CD4-positive, alpha-beta T cell treated with Interleukin-1 beta for 1 hour (primary cell): ENCODE measurements at regions not wholly inside any gene's neighbourhood (a gene's known extent, or its start where the extent isn't known, plus 50 kb on each side); places are given as distances from the start of the nearest gene placed in this dataset.
"Not testable (repeated sequence)": the region's sequence is repeated elsewhere in the genome, so short reads cannot be mapped to it uniquely, and the experiment has no call there.

Experiments
- DNase-seq, 2 donors: peaks; one replicate each; pipeline ENCODE4 v3.0.0-alpha.2; 2020 to 2022

DNA sequence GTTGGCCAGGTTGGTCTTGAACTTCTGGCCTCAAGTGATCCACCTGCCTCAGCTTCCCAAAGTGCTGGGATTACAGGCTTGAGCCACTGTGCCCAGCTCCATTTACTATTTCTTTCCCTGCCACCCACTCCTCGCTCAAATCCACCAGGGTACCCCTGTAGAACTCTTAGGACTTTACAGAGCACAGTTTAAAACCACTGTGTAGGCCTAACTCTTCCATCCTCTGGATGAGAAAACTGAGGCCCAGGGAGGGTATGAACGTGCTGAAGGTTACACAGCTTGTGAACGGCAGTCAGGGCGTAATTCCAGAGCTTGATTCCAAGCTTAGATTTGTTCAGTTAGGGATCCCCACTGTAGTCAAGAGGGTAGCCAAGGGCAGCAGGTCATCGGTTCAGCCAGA lies 309.1 kb downstream of the GOLGA6L6 start:
- not testable (repeated sequence) for DNase-seq

GRCh38 chr15:20230656-20231055 lies 310.9 kb downstream of the GOLGA6L6 start:
- not testable (repeated sequence) for DNase-seq

DNA sequence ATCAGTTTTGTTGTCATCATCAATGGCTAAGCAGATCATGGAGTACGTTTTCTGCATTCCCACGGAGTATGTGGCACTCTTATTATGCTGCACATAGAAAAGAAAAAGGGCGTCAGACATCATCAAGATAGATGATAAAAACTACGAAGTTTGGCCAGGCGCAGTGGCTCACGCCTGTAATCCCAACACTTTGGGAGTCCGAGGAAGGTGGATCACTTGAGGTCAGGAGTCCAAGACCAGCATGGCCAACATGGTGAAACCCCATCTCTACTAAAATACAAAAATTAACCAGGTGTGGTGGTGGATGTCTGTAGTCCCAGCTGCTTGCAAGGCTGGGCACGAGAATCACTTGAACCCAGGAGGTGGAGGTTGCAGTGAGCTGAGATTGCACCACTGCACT lies 312.8 kb downstream of the GOLGA6L6 start:
- DNase-seq, result not testable (repeated sequence)

- DNase-seq, result peak in 1 of 2 donors; percentile 25
Measured at GRCh38 chr15:20227119-20227853, 314.3 kb downstream of the GOLGA6L6 start.

DNA sequence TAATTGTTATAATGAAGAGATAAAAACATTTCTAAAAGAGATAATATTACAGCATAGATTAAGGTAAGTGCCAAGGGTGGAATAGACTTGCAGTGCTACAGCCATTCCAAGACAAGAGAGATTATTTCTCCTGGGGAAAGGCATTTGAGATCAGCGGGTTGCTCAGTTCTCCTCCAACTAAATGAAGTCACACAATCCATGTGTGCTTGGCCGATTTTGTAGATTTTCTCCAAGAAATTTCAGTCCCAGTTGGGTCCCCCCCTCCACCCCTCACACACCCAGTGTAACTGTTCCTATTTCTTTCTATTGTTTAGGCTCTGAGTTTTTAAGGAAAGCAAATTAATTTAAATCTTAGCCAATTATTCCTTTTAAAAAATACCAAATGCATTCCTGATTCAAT lies 315.1 kb downstream of the GOLGA6L6 start:
- not testable (repeated sequence) for DNase-seq

DNA sequence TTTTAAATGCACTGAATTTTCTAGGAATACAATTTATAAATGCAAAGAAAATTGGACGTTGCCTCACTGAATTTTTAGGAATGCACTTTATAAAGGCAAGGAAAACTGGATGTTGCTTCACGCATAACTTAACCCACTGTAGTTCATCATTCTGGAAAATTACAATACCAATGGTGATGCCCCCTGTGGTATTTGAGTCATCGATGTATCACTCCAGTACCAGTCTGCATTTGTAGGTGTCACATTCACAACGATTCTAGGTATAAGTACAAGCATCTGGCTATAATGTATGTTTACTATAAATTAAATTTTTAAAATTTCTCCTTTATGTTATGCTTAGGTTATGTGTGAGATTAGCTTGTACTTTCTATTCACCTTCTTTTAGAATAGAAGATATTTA lies 320.5 kb downstream of the GOLGA6L6 start:
- not testable (repeated sequence) for DNase-seq

GRCh38 chr15:20219171-20219570 lies 322.4 kb downstream of the GOLGA6L6 start:
- DNase-seq, result not testable (repeated sequence)

GRCh38 chr15:20215700-20216099 lies 325.9 kb downstream of the GOLGA6L6 start:
- DNase-seq, result not testable (repeated sequence)

GRCh38 chr15:20214101-20214500 lies 327.5 kb downstream of the GOLGA6L6 start:
- not testable (repeated sequence) for DNase-seq

DNA sequence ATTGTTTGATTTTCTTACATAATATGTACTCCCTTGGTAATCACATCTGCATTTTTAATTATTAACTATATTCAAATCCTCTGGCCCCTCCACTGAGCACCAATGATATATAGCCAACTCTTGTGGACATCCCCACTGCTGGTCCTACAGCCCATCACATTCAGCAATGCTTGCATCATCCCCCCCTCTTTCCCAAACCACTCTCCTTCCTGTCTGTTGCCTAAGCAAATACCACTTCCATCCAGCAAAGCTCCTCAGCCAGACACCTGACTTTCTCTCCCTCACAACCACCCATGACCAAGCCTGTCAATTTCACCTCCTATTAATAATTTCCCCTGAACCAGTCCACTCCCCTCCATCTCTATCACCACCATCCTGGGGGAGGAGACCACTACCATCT lies 330.1 kb downstream of the GOLGA6L6 start:
- DNase-seq, result not testable (repeated sequence)

- DNase-seq, result not testable (repeated sequence)
Measured at GRCh38 chr15:20209973-20210372, 331.6 kb downstream of the GOLGA6L6 start.

GRCh38 chr15:20207607-20208006 lies 334.0 kb downstream of the GOLGA6L6 start:
- not testable (repeated sequence) for DNase-seq

DNA sequence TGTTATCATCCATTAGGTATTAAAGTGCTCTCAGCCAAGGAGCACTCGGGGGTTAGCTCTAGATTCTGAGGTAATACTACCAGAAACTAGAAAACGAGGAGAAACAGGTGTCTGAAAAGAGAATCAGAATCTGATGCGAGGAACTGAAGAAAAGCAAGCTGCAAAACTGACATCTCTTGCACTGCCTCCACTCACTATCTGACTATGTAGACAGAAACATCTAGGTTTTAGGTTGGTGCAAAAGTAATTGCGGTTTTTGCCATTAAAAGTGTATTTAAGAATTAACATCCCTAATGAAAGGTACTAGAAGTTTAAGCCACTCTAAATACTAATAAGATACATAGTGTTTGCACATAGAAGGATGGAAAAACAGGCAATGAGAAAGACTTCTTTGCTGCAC lies 334.4 kb downstream of the GOLGA6L6 start:
- DNase-seq, result not testable (repeated sequence)

GRCh38 chr15:20204177-20204866 lies 337.3 kb downstream of the GOLGA6L6 start:
- not testable (repeated sequence) for DNase-seq

DNA sequence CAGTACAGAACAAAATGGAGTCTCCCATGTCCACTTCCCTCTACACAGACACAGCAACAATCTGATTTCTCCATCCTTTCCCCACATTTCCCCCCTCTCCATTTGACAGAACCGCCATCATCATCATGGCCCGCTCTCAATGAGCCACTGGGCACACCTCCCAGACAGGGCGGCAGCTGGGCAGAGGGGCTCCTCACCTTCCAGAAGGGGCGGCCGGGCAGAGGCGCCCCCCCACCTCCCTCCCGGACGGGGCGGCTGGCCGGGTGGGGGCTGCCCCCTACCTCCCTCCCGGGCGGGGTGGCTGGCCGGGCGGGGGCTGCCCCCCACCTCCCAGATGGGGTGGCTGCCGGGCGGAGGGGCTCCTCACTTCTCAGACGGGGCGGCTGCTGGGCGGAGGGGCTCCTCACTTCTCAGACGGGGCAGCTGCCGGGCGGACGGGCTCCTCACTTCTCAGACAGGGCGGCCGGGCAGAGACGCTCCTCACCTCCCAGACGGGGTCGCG lies 337.9 kb downstream of the GOLGA6L6 start:
- DNase-seq, result not testable (repeated sequence)

GRCh38 chr15:20194591-20195198 lies 346.9 kb downstream of the GOLGA6L6 start:
- not testable (repeated sequence) for DNase-seq

- peak; percentile 53 to 55 for DNase-seq
Measured at GRCh38 chr15:20192982-20193929, 348.3 kb downstream of the GOLGA6L6 start.

GRCh38 chr15:20191508-20192125 lies 350.0 kb downstream of the GOLGA6L6 start:
- not testable (repeated sequence) for DNase-seq

- not testable (repeated sequence) for DNase-seq
Measured at GRCh38 chr15:20188611-20189010, 353.0 kb downstream of the GOLGA6L6 start.

DNA sequence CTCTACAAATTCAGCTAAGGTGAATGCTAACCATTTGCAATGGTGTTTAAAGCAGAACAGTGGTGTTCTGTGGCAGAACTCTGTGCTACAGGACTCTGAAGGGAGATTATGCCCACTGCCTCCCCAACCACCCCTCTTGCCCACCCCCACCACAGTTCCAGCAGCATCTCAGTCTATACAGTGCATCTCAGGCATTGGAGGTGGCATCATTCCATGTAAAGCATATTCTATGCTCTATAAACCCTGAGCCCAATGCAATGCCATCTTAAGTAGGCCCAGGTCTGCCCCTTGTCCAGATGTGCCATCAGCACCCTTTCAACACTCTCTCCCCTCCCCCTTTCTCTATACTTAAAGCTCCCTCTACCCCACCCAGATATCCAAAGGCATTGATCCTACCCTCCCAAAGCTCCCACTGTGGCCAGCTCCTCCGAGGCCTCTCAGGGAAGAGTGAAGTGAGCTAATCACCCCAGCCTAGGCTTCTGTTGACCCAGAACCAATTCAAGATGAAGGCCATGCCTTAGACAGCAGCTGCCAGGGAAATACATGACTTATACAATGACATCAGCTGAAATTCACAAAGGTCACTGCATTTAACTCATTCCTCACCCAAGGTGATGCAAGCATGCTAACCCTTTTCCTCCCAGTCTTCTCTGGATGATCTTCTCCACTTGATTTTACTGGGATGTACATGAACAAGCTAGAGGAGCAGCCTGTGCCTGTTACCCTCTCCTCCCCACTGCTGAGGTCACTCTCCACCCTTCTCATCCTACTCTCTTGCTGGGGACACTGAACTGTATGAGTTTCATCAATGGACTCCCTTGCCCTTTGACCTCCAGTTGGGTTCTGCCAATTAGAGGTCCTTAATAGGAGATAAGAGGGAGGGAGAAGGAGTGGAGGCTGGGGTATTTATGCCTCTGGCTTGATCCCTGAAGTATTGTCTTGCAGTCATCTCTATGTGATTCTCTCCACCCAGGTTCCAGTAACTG lies 353.9 kb downstream of the GOLGA6L6 start:
- DNase-seq, result not testable (repeated sequence)
